NT2/D1 (cell line): ENCODE measurements at regions not wholly inside any gene's neighbourhood (a gene's known extent, or its start where the extent isn't known, plus 50 kb on each side); places are given as distances from the start of the nearest gene placed in this dataset.

Experiments
- DNase-seq: peaks from one replicate; pipeline ENCODE4 v3.0.0-alpha.2; 2011; ENCODE audit warnings: low read depth, low spot score
- H3K27me3 ChIP-seq: 2 replicates; pipeline ENCODE4 v1.6.0; 2011; ENCODE audit warnings: mild to moderate bottlenecking; ENCODE audit not compliant: insufficient read length, insufficient read depth
- H3K36me3 ChIP-seq: 2 replicates; pipeline ENCODE4 v1.6.1; 2011; ENCODE audit warnings: mild to moderate bottlenecking, low read length, mixed read lengths; ENCODE audit not compliant: insufficient read depth, insufficient read length
- H3K4me1 ChIP-seq: 2 replicates; pipeline ENCODE4 v1.5.1; 2011; ENCODE audit not compliant: insufficient read depth, insufficient read length
- H3K4me3 ChIP-seq: 2 replicates; pipeline ENCODE4 v1.5.1; 2011; ENCODE audit warnings: low read depth; ENCODE audit not compliant: insufficient read length
- H3K9ac ChIP-seq: 2 replicates; pipeline ENCODE4 v1.6.0; 2011; ENCODE audit warnings: low read depth; ENCODE audit not compliant: insufficient read length
- H3K9me3 ChIP-seq: 2 replicates; pipeline ENCODE4 v1.5.1; 2011; ENCODE audit warnings: mild to moderate bottlenecking, low read length; ENCODE audit not compliant: insufficient read depth
- SUZ12 ChIP-seq: IDR thresholded peaks from 2 replicates; pipeline ENCODE4 v1.6.1; 2011; ENCODE audit not compliant: insufficient read length, insufficient read depth; ENCODE audit errors: extremely low read depth
- YY1 ChIP-seq: IDR thresholded peaks from 2 replicates; pipeline ENCODE4 v1.6.1; 2011; ENCODE audit not compliant: insufficient read length, insufficient read depth
- ZNF274 ChIP-seq: IDR thresholded peaks from 2 replicates; pipeline ENCODE4 v1.6.1; 2011; ENCODE audit warnings: mild to moderate bottlenecking, low read depth, low read length

DNA sequence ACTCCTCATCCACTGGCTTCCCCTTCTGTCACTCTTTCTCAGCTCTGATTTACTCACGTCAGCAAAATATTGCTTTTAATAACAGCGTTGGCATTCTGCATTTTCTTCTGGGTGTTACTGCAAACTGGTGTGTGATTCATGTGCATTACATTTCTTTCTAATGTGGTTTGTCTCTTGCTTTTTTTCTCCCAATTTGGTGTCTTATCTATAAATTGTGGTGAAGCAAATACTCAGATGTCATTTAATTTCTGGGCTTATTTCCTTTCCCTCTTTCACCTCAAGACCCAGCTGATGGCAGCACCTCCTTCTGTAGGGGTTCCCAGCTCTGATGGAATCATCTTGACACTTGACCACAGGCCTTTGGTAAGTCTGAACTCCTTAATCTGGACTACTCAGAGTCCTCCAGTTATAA, 180.7 kb upstream of the ZNF618 start:
- H3K27me3 ChIP-seq, result no peaks in the 10 kb centered on the region
- no peak for DNase-seq
- H3K36me3 ChIP-seq, result no peaks in the 10 kb centered on the region
- TF ChIP-seq YY1 (no peak), SUZ12 (no peak), ZNF274 (no peak)
- peaks cover 33% of the 10 kb centered on the region; the same call in 1 of the 2 replicates for H3K9me3 ChIP-seq
- no peak overlapping the region for H3K4me3 ChIP-seq
- no peaks in the 10 kb centered on the region for H3K4me1 ChIP-seq
- H3K9ac ChIP-seq, result no peak overlapping the region

DNA sequence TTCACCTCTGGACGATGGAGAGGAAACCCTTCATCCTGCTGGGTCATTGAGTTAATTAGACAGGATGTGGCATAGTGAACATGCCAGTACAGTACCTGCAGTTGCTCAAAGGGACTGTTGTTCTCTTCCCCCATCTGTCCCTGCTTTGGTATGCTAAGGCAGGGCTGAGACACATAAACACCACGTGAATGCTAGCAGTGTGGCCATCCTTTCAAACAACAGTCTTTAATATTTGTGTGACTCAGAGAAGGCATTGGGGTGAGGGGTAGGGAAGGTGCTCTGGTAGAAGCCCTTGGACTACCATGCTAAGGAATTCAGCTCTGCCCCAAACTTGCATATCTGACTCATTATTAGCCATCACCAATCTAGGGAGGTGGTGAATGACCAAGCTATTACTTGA, 180.2 kb upstream of the ZNF618 start:
- no peak for DNase-seq

DNA sequence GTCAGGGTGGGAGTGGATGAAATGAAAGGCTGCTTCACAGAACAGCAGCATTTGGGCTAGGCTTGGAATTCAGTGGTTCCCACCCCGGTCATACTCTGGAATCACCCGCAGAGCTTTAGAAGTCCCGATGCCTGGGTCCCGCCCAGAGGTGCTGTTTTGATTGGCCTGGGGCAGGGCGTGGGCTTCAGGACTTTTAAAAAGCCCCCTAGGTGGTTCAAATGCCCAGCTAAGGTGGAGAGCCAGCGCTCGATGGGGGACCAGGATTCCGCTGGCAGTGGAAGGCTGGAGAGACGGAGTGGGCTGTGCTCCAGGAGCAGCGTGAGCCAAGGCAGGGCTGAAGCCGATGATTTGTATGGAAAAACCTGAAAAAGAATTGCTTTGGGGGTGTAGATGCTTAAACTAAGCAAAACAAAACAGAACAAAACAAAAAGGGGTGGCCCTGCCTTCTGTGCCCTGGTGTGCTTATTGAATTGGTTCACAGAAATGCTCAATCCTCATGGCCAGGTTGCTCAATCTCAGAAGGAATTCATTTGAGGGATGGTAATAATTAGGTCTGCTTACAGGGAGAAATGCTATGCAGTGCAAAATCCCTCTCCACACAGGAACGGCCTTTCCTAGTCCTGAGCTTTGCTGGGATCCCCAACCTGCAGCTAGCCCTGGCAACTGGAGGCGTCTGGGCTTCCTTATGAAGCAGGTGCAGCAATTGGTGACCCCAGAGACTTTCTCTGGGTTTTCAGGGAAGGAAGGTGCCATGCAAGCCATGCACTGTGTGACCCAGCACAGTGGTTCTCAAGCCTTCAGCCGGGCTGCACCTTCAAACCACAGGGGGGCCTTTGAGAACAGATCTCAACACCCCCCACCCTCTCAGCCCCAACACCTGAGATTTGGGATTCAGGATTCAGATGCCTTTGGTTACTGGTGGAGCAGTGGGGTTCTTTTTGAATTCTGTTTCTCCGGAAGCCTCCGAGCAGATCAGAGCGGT, 174.0 kb upstream of the ZNF618 start:
- TF ChIP-seq SUZ12, result no peak
- TF ChIP-seq ZNF274, result no peak
- TF ChIP-seq YY1, result no peak

More for the DNA sequence above, 180.2 kb upstream of the ZNF618 start:
- Histone ChIP-seq H3K9ac (no peak overlapping the region), H3K36me3 (no peaks in the 10 kb centered on the region), H3K9me3 (peaks cover 33% of the 10 kb centered on the region; the same call in 1 of the 2 replicates), H3K4me3 (no peak overlapping the region), H3K27me3 (no peaks in the 10 kb centered on the region), H3K4me1 (no peaks in the 10 kb centered on the region)
- TF ChIP-seq SUZ12 (no peak), YY1 (no peak), ZNF274 (no peak)

DNA sequence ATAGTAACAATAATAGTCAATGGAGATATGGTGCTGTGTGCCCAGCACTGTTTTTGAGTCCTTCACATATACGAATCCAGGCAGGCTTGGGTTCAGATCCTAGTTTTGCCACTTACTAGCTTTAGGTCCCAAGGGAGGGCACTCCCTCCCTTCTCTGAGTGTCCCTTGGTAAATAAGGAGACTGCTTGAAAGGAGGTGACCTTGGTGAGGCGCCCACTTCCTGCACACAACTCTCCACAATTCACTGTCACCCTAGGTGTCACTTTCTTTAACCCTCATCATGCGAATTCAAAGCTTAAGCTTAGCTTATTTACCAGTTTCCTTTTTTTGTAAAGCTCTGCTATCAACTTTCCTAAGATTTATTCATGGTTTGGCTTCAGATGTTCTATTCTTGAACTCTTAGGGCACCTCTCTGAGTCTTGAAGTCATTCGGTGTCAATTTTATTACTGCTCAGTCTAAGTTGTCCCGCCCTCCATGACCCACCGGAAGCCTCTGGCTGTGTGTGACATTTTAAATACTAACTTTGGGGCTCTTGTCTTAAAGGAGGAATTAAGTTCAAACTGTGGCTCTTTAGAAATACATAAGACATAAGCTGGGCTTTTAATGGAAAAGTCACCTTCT, 170.7 kb upstream of the ZNF618 start:
- Histone ChIP-seq H3K4me3 (no peak overlapping the region), H3K27me3 (no peaks in the 10 kb centered on the region), H3K4me1 (peaks cover 4% of the 10 kb centered on the region), H3K9ac (no peak overlapping the region), H3K9me3 (peaks cover 12% of the 10 kb centered on the region; the same call in 1 of the 2 replicates), H3K36me3 (no peaks in the 10 kb centered on the region)
- DNase-seq, result no peak
- TF ChIP-seq ZNF274 (no peak), SUZ12 (no peak), YY1 (no peak)

More for the DNA sequence above, 174.0 kb upstream of the ZNF618 start:
- Histone ChIP-seq H3K36me3 (no peaks in the 10 kb centered on the region), H3K4me3 (no peak overlapping the region), H3K4me1 (no peaks in the 10 kb centered on the region), H3K27me3 (no peaks in the 10 kb centered on the region), H3K9ac (no peak overlapping the region), H3K9me3 (0 out of 2 replicates have a peak, but pooled peaks cover 1% of the 10 kb centered on the region)
- no peak for DNase-seq

DNA sequence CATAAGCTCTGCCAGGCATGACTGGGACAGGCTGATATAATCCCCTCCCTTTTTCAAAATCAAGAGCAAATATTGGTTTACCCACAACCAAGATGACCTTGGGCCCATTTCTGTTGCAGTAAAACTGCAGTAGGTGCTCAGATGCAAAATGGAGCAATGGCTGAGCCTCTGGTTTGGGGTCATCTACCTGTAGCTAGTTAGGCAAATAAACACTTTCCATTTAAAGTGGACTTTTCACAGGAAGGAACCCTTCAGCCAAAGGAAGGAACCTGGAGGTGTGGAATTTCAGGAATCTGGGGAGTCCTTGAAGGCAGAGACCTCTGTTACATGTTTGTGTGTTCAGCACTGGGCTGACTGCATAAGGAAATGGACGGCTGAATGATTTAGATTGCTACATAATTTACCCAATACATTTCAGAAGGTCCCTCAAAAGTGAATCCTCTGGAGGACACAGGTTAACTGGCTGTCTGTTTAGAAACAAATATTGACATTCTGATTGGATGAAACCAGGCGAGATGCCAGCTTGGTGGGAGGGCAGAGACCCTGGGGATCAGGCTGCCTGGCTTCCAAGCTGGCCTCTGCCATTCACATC, 170.1 kb upstream of the ZNF618 start:
- H3K9ac ChIP-seq, result no peak overlapping the region
- TF ChIP-seq SUZ12, result no peak
- TF ChIP-seq YY1, result no peak
- TF ChIP-seq ZNF274, result no peak
- peaks cover 12% of the 10 kb centered on the region; the same call in 1 of the 2 replicates for H3K9me3 ChIP-seq
- H3K4me1 ChIP-seq, result peaks cover 4% of the 10 kb centered on the region
- no peak overlapping the region for H3K4me3 ChIP-seq
- H3K27me3 ChIP-seq, result no peaks in the 10 kb centered on the region
- DNase-seq, result peak; percentile 43
- H3K36me3 ChIP-seq, result no peaks in the 10 kb centered on the region

DNA sequence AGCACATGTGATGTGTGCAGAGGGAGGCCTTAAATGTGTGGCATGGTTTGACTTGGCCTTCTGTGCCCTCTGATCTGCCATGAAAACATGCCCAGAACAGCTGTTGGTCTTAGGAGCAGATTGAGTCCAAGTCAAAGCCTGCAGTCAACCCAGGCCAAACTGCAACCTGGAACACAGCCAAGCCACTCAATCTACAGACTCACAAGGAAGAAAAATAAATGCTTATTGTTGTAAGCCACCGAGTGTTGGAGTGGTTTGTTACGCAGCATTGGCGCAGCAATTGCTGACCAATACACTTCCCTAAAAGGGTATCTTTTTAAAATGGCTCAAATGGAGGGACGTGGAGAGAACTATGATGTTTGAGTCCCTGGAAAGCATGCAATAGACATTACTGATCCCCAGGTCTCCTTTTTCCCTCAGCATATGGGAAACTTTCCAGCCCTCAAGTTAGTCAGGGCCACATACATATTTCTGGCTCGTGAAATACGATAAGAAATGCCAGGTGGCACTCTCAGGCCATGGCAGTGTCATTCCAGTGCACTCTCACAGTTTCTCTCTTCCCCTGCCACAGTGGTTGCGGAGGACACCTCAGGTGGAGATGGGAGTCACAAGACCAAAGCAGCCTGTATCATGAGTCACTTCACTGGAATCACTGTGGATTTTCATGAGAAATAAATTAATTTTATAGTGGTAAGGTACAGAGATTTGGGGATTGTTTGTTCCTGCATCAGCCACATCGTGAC, 168.0 kb upstream of the ZNF618 start:
- Histone ChIP-seq H3K27me3 (no peaks in the 10 kb centered on the region), H3K4me3 (no peak overlapping the region), H3K36me3 (no peaks in the 10 kb centered on the region), H3K4me1 (peaks cover 4% of the 10 kb centered on the region), H3K9me3 (peaks cover 12% of the 10 kb centered on the region; the same call in 1 of the 2 replicates), H3K9ac (no peak overlapping the region)
- DNase-seq, result no peak
- no peak for TF ChIP-seq YY1
- no peak for TF ChIP-seq SUZ12
- TF ChIP-seq ZNF274, result no peak
